ENCODE measurements at regions not wholly inside any gene's neighbourhood (a gene's known extent, or its start where the extent isn't known, plus 50 kb on each side); places are given as distances from the start of the nearest gene placed in this dataset.

GRCh38 chr10:10870523-10871241 lies 147.0 kb upstream of the CELF2 start:
- TF ChIP-seq POLR2AphosphoS5 (IDR thresholded peaks at IDR 0.05; ENCODE audit: insufficient read depth in 1 of 2, low read depth in 1 of 2) (no peak), POLR2A (IDR thresholded peaks at IDR 0.05) (no peak), CTCF (IDR thresholded peaks at IDR 0.05) (no peak)
